Brain microvascular endothelial cell (primary cell): ENCODE measurements at regions not wholly inside any gene's neighbourhood (a gene's known extent, or its start where the extent isn't known, plus 50 kb on each side); places are given as distances from the start of the nearest gene placed in this dataset.

Experiments
- DNase-seq: peaks from one replicate; pipeline ENCODE4 v3.0.0-alpha.2; 2020
- H3K27ac ChIP-seq: fragments of 250-450 bp; sonication (Bioruptor Pico); 2 replicates; pipeline ENCODE4 v1.5.1; 2020; ENCODE audit warnings: mild to moderate bottlenecking, moderate library complexity
- H3K27me3 ChIP-seq: fragments of 250-450 bp; sonication (Bioruptor Pico); replicated peaks from 2 replicates; pipeline ENCODE4 v1.5.1; 2020; ENCODE audit warnings: mild to moderate bottlenecking
- H3K36me3 ChIP-seq: fragments of 250-450 bp; sonication (Bioruptor Pico); replicated peaks from 2 replicates; pipeline ENCODE4 v1.5.1; 2020; ENCODE audit warnings: mild to moderate bottlenecking
- H3K4me3 ChIP-seq: 2 replicates; pipeline ENCODE4 v1.5.1; 2011; ENCODE audit warnings: low read depth, mild to moderate bottlenecking, control low read depth, low read length, moderate library complexity
- in situ Hi-C: cut with HindIII; loops from 2 replicates; pipeline ENCODE4 v1.10.0; 2017; ENCODE audit warnings: low sequenced_read_pairs, low pct_ligation_motif_present
- TF ChIP-seq, protein P1 (sequence below): IDR thresholded peaks from 2 replicates; pipeline ENCODE4 v1.5.1; 2011; ENCODE audit warnings: low read depth, mild to moderate bottlenecking, moderate library complexity, low read length, control low read depth, inconsistent platforms; ENCODE audit errors: missing control alignments

DNA sequence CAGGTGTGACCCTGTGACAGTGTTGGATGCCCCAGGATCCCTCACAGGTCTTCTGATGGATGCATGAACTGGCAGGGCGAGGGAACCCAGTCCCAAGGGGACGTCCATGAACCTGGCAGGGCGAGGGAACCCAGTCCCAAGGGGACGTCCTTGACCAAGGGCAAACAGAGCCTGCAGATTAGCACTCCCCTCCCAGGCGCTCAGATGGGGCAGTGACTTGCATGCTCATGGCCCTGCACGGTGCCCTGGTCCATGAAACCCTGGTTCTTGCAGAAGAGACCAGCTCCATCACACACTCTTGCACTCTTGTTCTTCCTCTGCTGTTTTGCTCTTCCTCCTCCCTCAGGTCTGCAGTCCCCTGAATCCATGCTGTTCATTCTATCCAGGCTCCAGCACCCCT, 192.7 kb downstream of the GALR1 start:
- Histone ChIP-seq H3K27me3 (no peaks in the 10 kb centered on the region), H3K4me3 (no peak overlapping the region), H3K36me3 (no peaks in the 10 kb centered on the region), H3K27ac (no peak overlapping the region)
- in situ Hi-C loops, result no loop called here
- TF ChIP-seq, protein P1, sequence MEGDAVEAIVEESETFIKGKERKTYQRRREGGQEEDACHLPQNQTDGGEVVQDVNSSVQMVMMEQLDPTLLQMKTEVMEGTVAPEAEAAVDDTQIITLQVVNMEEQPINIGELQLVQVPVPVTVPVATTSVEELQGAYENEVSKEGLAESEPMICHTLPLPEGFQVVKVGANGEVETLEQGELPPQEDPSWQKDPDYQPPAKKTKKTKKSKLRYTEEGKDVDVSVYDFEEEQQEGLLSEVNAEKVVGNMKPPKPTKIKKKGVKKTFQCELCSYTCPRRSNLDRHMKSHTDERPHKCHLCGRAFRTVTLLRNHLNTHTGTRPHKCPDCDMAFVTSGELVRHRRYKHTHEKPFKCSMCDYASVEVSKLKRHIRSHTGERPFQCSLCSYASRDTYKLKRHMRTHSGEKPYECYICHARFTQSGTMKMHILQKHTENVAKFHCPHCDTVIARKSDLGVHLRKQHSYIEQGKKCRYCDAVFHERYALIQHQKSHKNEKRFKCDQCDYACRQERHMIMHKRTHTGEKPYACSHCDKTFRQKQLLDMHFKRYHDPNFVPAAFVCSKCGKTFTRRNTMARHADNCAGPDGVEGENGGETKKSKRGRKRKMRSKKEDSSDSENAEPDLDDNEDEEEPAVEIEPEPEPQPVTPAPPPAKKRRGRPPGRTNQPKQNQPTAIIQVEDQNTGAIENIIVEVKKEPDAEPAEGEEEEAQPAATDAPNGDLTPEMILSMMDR, result no peak
- no peak for DNase-seq

DNA sequence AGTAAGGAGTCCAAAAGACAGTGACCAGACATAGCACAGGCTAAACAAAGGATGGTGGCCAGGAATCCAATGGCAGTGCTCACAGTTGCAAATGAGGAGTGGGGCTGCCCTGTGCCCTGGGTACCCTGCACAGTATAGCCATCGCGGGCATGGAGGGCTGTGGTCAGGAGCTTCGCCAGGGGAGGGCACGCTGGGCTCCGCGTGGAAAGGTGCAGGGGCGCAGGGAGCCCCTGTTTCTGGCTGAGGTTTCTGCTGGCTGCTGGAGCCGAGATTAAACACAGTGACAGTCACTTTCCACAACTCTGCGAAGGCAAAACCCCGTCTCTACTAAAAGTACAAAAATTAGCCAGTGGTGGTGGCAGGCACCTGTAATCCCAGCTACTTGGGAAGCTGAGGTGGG, 194.7 kb downstream of the GALR1 start:
- Histone ChIP-seq H3K27ac (no peak overlapping the region), H3K36me3 (no peaks in the 10 kb centered on the region), H3K4me3 (no peak overlapping the region), H3K27me3 (no peaks in the 10 kb centered on the region)
- TF ChIP-seq, protein P1, result no peak
- in situ Hi-C loops, result no loop called here
- no peak for DNase-seq

DNA sequence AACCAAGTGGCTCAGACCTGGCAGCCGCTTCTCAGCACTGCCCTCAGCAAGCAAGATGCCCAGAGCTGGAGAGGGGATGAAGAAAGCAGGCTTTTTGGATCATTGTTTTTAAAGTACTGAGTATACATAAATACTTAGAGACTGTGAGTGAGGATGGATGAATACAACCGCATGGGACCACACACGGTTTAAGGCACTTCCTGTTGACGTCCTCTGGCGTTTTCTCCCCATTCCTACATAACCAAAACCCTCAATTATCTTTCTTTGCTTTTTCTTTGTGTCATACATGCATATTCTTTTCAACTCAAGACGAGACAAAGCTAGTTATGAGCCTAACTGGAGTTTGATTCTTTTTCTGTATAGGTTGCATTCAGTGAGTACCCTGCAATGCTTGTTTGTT, 198.4 kb downstream of the GALR1 start:
- in situ Hi-C loops, result no loop called here
- TF ChIP-seq, protein P1, result no peak
- Histone ChIP-seq H3K36me3 (no peaks in the 10 kb centered on the region), H3K27ac (no peak overlapping the region), H3K4me3 (no peak overlapping the region), H3K27me3 (no peaks in the 10 kb centered on the region)
- no peak for DNase-seq

DNA sequence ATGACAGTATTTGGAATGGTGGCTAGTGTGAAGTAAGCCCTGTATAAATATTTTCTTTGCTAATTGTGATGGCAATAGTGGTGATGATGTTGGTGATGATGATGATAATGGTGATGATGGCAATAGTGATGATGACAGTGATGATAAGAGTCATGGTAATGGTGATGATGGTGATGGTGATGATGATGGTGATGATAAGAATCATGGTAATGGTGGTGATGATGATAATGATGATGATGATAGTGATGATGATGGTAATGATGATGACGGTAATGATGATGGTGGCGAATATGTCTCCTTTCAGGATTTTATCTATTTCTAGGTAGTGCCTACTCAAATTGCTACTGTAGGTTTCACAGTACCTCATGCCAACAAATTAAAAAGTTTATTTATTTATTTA, 205.4 kb downstream of the GALR1 start:
- no peak overlapping the region for H3K4me3 ChIP-seq
- no peaks in the 10 kb centered on the region for H3K36me3 ChIP-seq
- no peaks in the 10 kb centered on the region for H3K27me3 ChIP-seq
- no peak overlapping the region for H3K27ac ChIP-seq
- no peak for DNase-seq
- TF ChIP-seq, protein P1, result no peak
- in situ Hi-C loops, result no loop called here

DNA sequence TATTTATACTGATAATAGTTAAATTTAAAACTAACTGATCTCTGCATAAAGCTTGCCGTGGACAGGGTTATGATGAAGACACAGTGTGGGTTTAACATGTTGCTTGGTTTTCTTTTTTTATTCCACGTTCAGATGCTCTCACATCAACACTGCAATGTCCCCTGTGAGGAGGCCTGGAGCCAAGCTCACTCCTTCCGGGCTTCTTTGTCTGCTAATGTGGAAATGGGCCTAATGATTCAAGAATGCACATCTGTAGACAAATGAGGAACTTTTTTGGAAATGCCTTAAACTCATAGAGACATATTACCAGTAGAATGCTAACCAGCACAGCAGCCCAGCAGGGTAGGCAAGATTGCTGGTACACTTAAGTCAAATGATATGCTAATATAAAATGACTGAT, 208.0 kb downstream of the GALR1 start:
- Histone ChIP-seq H3K4me3 (no peak overlapping the region), H3K27me3 (no peaks in the 10 kb centered on the region), H3K36me3 (no peaks in the 10 kb centered on the region), H3K27ac (no peak overlapping the region)
- in situ Hi-C loops, result no loop called here
- TF ChIP-seq, protein P1, result no peak
- DNase-seq, result no peak

DNA sequence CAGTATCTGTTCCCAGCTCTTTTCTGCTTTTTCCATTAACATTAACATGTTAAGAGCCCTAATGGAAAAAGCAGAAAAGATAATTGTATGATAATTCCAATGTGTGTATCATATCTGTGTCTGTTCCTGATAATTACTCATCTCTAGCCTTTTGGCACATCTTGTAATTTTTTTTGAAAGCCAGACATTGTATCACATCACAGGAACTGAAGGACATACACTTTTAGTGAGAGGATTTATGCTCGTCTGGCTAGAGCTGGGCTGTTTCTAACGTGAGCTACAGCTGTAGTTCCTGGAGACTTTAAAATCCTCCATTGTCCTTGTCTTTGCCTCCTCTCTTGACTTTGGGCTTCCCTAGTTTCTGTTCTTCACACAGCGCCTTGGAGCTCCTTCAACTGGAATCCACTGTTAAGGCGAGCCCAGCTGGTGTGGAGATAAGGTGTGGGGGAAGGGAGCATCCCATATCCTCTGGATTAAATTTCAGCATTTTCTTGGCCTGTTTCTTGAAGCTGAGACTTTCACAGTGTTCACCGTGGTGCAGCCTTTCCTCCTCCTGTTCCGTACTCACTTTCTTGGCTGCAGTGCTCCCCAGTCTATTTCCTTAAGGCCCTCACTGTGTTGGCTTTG, 211.5 kb downstream of the GALR1 start:
- no peak overlapping the region for H3K27ac ChIP-seq
- H3K27me3 ChIP-seq, result no peaks in the 10 kb centered on the region
- no peak for DNase-seq
- H3K36me3 ChIP-seq, result no peaks in the 10 kb centered on the region
- no peak overlapping the region for H3K4me3 ChIP-seq
- TF ChIP-seq, protein P1, result no peak
- in situ Hi-C loops, result no loop called here
